IPS-20b (cell line): ENCODE measurements at regions not wholly inside any gene's neighbourhood (a gene's known extent, or its start where the extent isn't known, plus 50 kb on each side); places are given as distances from the start of the nearest gene placed in this dataset.
"Not testable (repeated sequence)": the region's sequence is repeated elsewhere in the genome, so short reads cannot be mapped to it uniquely, and the experiment has no call there.

ENCODE experiments used
- H3K27ac ChIP-seq: one replicate; pipeline ENCODE4 v1.5.1; 2013; ENCODE audit warnings: low read length
- H3K27me3 ChIP-seq: 2 replicates; pipeline ENCODE4 v1.6.1; 2013; ENCODE audit warnings: mild to moderate bottlenecking, low read length, inconsistent platforms; ENCODE audit not compliant: insufficient read depth
- H3K36me3 ChIP-seq: 2 replicates; pipeline ENCODE4 v1.6.1; 2013; ENCODE audit warnings: low read depth, mild to moderate bottlenecking, inconsistent platforms, low read length, moderate library complexity; ENCODE audit not compliant: insufficient read depth
- H3K4me1 ChIP-seq: 2 replicates; pipeline ENCODE4 v1.6.1; 2013; ENCODE audit warnings: mild to moderate bottlenecking, control low read depth, inconsistent platforms, low read length, moderate library complexity; ENCODE audit not compliant: insufficient read depth
- H3K4me3 ChIP-seq: 2 replicates; pipeline ENCODE4 v1.5.1; 2013; ENCODE audit warnings: mild to moderate bottlenecking, low read length, inconsistent platforms
- H3K9ac ChIP-seq: 2 replicates; pipeline ENCODE4 v1.6.1; 2013; ENCODE audit warnings: low read depth, mild to moderate bottlenecking, inconsistent platforms, low read length, moderate library complexity
- H3K9me3 ChIP-seq: 2 replicates; pipeline ENCODE4 v1.6.1; 2013; ENCODE audit warnings: mild to moderate bottlenecking, low read depth, low read length, inconsistent platforms; ENCODE audit not compliant: insufficient read depth

- H3K36me3 ChIP-seq = no peaks in the 10 kb centered on the region
- H3K9me3 ChIP-seq = no peaks in the 10 kb centered on the region
- no peak overlapping the region for H3K27ac ChIP-seq
- no peak overlapping the region for H3K4me3 ChIP-seq
- no peaks in the 10 kb centered on the region for H3K27me3 ChIP-seq
- no peak overlapping the region for H3K9ac ChIP-seq
- H3K4me1 ChIP-seq = no peaks in the 10 kb centered on the region
These were observed 193.0 kb downstream of the TRIML1 start for GRCh38 chr4:188332265-188332664.

- Histone ChIP-seq H3K27ac (no peak overlapping the region), H3K9me3 (no peaks in the 10 kb centered on the region), H3K9ac (no peak overlapping the region), H3K4me1 (no peaks in the 10 kb centered on the region), H3K4me3 (no peak overlapping the region), H3K36me3 (no peaks in the 10 kb centered on the region), H3K27me3 (no peaks in the 10 kb centered on the region)
These were observed 197.7 kb downstream of the TRIML1 start for GRCh38 chr4:188336891-188337290.

- Histone ChIP-seq H3K27me3 (no peaks in the 10 kb centered on the region), H3K9me3 (no peaks in the 10 kb centered on the region), H3K27ac (no peak overlapping the region), H3K4me3 (no peak overlapping the region), H3K36me3 (no peaks in the 10 kb centered on the region), H3K4me1 (no peaks in the 10 kb centered on the region), H3K9ac (no peak overlapping the region)
These were observed 202.2 kb downstream of the TRIML1 start for GRCh38 chr4:188341428-188341827.

- Histone ChIP-seq H3K27me3 (no peaks in the 10 kb centered on the region), H3K4me1 (no peaks in the 10 kb centered on the region), H3K4me3 (no peak overlapping the region), H3K27ac (no peak overlapping the region), H3K9ac (no peak overlapping the region), H3K36me3 (no peaks in the 10 kb centered on the region), H3K9me3 (no peaks in the 10 kb centered on the region)
These were observed 207.0 kb downstream of the TRIML1 start for GRCh38 chr4:188346171-188346809.

GRCh38 chr4:188347339-188347738, 208.1 kb downstream of the TRIML1 start:
- no peaks in the 10 kb centered on the region for H3K9me3 ChIP-seq
- no peaks in the 10 kb centered on the region for H3K27me3 ChIP-seq

GRCh38 chr4:188349569-188349968, 210.3 kb downstream of the TRIML1 start:
- not testable (repeated sequence) for H3K9me3 ChIP-seq, H3K9ac ChIP-seq, H3K36me3 ChIP-seq, H3K27me3 ChIP-seq, H3K4me3 ChIP-seq, H3K27ac ChIP-seq, H3K4me1 ChIP-seq

More at GRCh38 chr4:188347339-188347738, 208.1 kb downstream of the TRIML1 start:
- no peaks in the 10 kb centered on the region for H3K4me1 ChIP-seq
- H3K36me3 ChIP-seq = no peaks in the 10 kb centered on the region
- no peak overlapping the region for H3K4me3 ChIP-seq
- H3K9ac ChIP-seq = no peak overlapping the region
- no peak overlapping the region for H3K27ac ChIP-seq

GRCh38 chr4:188363196-188363595, 224.0 kb downstream of the TRIML1 start:
- Histone ChIP-seq H3K9me3 (no peaks in the 10 kb centered on the region), H3K27me3 (no peaks in the 10 kb centered on the region), H3K27ac (no peak overlapping the region), H3K4me1 (no peaks in the 10 kb centered on the region), H3K9ac (no peak overlapping the region), H3K36me3 (no peaks in the 10 kb centered on the region), H3K4me3 (no peak overlapping the region)

GRCh38 chr4:188370777-188371176, 231.5 kb downstream of the TRIML1 start:
- H3K4me3 ChIP-seq = no peak overlapping the region

GRCh38 chr4:188372058-188372457, 232.8 kb downstream of the TRIML1 start:
- H3K36me3 ChIP-seq = no peaks in the 10 kb centered on the region
- H3K27me3 ChIP-seq = no peaks in the 10 kb centered on the region
- H3K9ac ChIP-seq = no peak overlapping the region
- H3K4me3 ChIP-seq = no peak overlapping the region
- no peaks in the 10 kb centered on the region for H3K9me3 ChIP-seq
- H3K4me1 ChIP-seq = no peaks in the 10 kb centered on the region
- H3K27ac ChIP-seq = no peak overlapping the region

More at GRCh38 chr4:188370777-188371176, 231.5 kb downstream of the TRIML1 start:
- Histone ChIP-seq H3K9me3 (no peaks in the 10 kb centered on the region), H3K9ac (no peak overlapping the region), H3K27me3 (no peaks in the 10 kb centered on the region), H3K4me1 (no peaks in the 10 kb centered on the region), H3K36me3 (no peaks in the 10 kb centered on the region), H3K27ac (no peak overlapping the region)

GRCh38 chr4:188372829-188373228, 233.6 kb downstream of the TRIML1 start:
- no peak overlapping the region for H3K9ac ChIP-seq
- H3K36me3 ChIP-seq = no peaks in the 10 kb centered on the region
- no peaks in the 10 kb centered on the region for H3K4me1 ChIP-seq
- no peak overlapping the region for H3K27ac ChIP-seq
- no peaks in the 10 kb centered on the region for H3K27me3 ChIP-seq
- no peak overlapping the region for H3K4me3 ChIP-seq
- H3K9me3 ChIP-seq = no peaks in the 10 kb centered on the region

GRCh38 chr4:188374871-188375270, 235.6 kb downstream of the TRIML1 start:
- H3K27me3 ChIP-seq = no peaks in the 10 kb centered on the region
- H3K9me3 ChIP-seq = no peaks in the 10 kb centered on the region; the same call in 1 of the 2 replicates
- no peak overlapping the region for H3K9ac ChIP-seq
- H3K4me1 ChIP-seq = no peaks in the 10 kb centered on the region
- H3K4me3 ChIP-seq = no peak overlapping the region
- H3K36me3 ChIP-seq = no peaks in the 10 kb centered on the region
- no peak overlapping the region for H3K27ac ChIP-seq

GRCh38 chr4:188377816-188378215, 238.6 kb downstream of the TRIML1 start:
- Histone ChIP-seq H3K27me3 (no peaks in the 10 kb centered on the region), H3K27ac (no peak overlapping the region), H3K9ac (no peak overlapping the region), H3K4me1 (no peaks in the 10 kb centered on the region), H3K9me3 (no peaks in the 10 kb centered on the region; the same call in 1 of the 2 replicates), H3K4me3 (no peak overlapping the region), H3K36me3 (no peaks in the 10 kb centered on the region)
